ENCODE measurements at regions not wholly inside any gene's neighbourhood (a gene's known extent, or its start where the extent isn't known, plus 50 kb on each side); places are given as distances from the start of the nearest gene placed in this dataset.

DNA sequence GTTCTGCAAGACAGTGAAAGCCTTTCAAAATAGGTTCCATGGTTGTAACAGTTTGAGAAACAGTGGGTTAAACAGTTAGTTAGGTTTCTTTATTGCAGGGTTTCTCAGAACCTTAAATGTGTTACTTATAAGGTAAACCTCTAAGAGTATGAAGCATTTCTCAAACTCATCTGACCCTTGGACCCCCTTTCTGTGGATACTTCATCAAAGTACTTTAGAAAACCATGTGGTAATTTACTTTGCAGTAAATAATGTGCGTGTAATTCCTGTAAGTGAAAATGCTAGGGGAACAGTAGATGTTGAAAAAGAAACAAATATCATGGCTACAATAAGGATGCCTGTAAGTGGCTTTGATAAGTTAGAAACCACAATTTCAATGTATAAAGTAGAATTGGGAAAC, 354.6 kb upstream of the RARB start:
- ChIA-PET POLR2A (no interaction called here), CTCF (no interaction called here)
- DNase-seq (ENCODE audit: low read depth, low spot score) = no peak
- no peak overlapping the region for H3K4me3 ChIP-seq (ENCODE audit: low read depth, low read length)
- TF ChIP-seq, protein P1, sequence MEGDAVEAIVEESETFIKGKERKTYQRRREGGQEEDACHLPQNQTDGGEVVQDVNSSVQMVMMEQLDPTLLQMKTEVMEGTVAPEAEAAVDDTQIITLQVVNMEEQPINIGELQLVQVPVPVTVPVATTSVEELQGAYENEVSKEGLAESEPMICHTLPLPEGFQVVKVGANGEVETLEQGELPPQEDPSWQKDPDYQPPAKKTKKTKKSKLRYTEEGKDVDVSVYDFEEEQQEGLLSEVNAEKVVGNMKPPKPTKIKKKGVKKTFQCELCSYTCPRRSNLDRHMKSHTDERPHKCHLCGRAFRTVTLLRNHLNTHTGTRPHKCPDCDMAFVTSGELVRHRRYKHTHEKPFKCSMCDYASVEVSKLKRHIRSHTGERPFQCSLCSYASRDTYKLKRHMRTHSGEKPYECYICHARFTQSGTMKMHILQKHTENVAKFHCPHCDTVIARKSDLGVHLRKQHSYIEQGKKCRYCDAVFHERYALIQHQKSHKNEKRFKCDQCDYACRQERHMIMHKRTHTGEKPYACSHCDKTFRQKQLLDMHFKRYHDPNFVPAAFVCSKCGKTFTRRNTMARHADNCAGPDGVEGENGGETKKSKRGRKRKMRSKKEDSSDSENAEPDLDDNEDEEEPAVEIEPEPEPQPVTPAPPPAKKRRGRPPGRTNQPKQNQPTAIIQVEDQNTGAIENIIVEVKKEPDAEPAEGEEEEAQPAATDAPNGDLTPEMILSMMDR (IDR thresholded peaks at IDR 0.05; ENCODE audit: insufficient read depth, low read length, missing control alignments) = no peak

DNA sequence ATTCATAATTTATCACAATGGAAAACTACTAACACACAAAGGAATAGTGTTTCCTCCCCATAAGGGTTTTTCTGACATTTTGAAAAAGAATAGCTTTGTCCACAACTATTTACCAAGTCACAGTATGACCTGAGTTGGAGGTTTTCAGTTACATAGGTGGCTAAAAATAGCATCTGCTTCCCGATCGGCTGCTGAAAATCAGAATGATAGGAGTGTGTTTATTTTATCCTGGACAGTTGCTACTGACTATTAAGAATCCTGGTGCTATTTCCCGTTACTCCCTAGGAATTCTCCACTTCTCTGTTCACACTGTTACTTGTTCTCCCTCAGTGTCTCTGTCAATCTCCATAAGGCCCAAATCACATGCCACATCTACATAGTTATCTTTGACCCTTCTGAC, 353.9 kb upstream of the RARB start:
- ChIA-PET CTCF (no interaction called here), POLR2A (no interaction called here)
- no peak overlapping the region for H3K4me3 ChIP-seq (ENCODE audit: low read depth, low read length)
- TF ChIP-seq, protein P1 (IDR thresholded peaks at IDR 0.05; ENCODE audit: insufficient read depth, low read length, missing control alignments) = no peak
- DNase-seq (ENCODE audit: low read depth, low spot score) = no peak

DNA sequence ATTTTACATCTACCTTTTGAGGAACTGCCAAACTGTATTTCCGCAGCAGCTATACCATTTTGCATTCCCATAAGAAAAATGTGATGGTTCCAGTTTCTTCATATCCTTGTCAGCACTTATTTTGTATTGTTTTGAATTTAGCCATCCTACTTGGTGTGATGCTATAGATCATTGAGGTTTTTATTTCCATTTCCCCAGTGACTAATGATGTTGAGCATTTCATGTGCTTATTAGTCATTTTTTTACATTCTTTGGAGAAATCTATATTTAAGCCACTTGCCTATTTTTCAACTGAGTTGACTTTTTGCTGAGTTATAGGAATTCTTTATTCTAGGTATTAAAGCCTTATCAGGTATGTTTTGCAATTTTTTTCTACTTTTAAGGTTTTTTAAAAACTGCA, 347.6 kb upstream of the RARB start:
- TF ChIP-seq, protein P1 (IDR thresholded peaks at IDR 0.05; ENCODE audit: insufficient read depth, low read length, missing control alignments) = no peak
- DNase-seq (ENCODE audit: low read depth, low spot score) = no peak
- ChIA-PET CTCF (no interaction called here), POLR2A (no interaction called here)
- no peak overlapping the region for H3K4me3 ChIP-seq (ENCODE audit: low read depth, low read length)

DNA sequence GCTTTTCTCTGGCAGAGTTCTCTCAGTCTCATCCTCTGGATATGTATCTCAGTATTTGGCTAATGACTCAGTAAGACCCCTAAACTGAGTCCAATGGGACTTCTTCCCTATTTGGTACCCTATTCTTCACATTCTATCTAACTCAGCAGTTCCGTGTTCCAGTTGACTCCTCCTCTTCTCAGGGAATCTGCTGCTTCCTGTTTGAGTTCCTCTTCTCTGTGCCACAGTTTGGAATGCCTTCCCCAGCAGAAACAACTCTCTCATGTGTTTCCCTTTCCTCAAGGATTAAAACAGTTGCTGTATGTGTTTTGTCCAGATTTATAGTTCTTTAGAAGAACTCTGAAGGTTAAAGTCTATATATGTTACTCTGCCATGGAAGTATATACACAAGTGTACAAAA, 344.0 kb upstream of the RARB start:
- no peak overlapping the region for H3K4me3 ChIP-seq (ENCODE audit: low read depth, low read length)
- ChIA-PET POLR2A (no interaction called here), CTCF (interaction anchor here (0.7 kb wide), 1 partner anchor 510 kb away, joined by 3 read pairs; no protein-coding TSS in a partner anchor)
- DNase-seq (ENCODE audit: low read depth, low spot score) = no peak
- TF ChIP-seq, protein P1 (IDR thresholded peaks at IDR 0.05; ENCODE audit: insufficient read depth, low read length, missing control alignments) = no peak

DNA sequence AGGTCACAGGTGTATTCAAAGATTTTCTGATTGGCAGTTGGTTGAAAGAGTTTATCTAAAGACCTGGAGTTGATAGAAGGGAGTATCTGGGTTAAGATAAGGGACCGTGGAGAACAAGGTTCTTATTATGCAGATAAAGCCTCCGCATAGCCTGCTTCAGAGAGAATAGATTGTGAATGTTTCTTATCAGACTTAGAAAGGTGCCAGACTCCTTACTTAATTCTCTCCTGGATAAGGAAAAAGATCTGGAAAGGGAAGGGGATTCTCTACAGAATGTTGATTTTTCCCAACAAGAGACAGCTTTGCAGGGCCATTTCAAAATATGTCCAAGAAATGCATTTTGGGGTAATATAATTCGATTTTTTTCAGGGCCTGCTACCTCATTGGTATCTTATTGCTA, 341.3 kb upstream of the RARB start:
- ChIA-PET CTCF (interaction anchor here (0.8 kb wide), 1 partner anchor 124 kb away, joined by 4 read pairs; no protein-coding TSS in a partner anchor), POLR2A (no interaction called here)
- TF ChIP-seq, protein P1 (IDR thresholded peaks at IDR 0.05; ENCODE audit: insufficient read depth, low read length, missing control alignments) = no peak

DNA sequence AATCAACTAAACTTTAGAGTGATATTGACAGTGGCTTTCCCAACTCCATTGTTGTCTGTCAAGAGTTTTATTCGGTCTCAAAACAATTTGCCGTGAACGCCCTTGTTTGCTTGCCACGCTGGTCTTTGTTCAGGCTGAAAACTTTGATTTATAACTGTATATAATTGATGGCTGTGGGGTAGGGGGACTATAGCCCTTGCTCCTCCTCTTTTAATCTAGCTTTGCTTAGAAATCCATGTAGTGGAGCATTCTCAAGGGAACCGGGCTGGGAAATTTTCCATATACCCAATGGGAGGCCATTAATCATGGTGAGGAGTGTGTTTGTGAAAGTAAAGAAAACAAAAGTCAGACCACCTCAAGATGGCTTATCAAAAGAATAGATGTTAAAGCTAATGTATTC, 339.8 kb upstream of the RARB start:
- ChIA-PET CTCF (interaction anchor here (1.5 kb wide), 1 partner anchor 15 kb away, joined by 3 read pairs; no protein-coding TSS in a partner anchor), POLR2A (no interaction called here)
- no peak for DNase-seq (ENCODE audit: low read depth, low spot score)
- H3K4me3 ChIP-seq (ENCODE audit: low read depth, low read length) = no peak overlapping the region
- TF ChIP-seq, protein P1 (IDR thresholded peaks at IDR 0.05; ENCODE audit: insufficient read depth, low read length, missing control alignments) = no peak

More for the DNA sequence above, 341.3 kb upstream of the RARB start:
- H3K4me3 ChIP-seq (ENCODE audit: low read depth, low read length) = no peak overlapping the region
- DNase-seq (ENCODE audit: low read depth, low spot score) = no peak

All from AG04449 (cell line).